ENCODE measurements at regions not wholly inside any gene's neighbourhood (a gene's known extent, or its start where the extent isn't known, plus 50 kb on each side); places are given as distances from the start of the nearest gene placed in this dataset.

DNA sequence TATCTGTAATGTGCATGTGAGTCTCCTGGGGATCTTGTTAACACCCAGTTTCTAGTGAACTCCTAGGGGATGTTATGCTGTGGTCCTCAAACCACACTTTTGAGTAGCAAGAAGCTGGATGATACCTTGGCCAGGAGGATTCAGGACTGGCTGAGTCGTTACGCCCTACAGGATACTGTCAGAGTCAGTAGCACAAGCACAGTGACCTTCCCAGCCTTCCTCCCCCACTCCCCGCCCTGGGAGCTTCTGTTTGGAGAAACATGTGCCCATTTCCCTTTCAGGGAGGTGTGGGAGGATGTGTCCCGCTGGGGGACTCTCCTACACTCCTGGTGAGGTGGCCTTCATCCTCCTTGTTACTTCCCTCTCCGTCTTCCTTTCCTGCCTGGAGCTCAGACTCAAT is 76.4 kb upstream of the TRPM1 start:
- in situ Hi-C loops (cut with MboI; ENCODE audit: low sequenced_read_pairs) = loop anchor here (25.0 kb wide), 1 partner anchor 516 kb away; no protein-coding TSS in a partner anchor

DNA sequence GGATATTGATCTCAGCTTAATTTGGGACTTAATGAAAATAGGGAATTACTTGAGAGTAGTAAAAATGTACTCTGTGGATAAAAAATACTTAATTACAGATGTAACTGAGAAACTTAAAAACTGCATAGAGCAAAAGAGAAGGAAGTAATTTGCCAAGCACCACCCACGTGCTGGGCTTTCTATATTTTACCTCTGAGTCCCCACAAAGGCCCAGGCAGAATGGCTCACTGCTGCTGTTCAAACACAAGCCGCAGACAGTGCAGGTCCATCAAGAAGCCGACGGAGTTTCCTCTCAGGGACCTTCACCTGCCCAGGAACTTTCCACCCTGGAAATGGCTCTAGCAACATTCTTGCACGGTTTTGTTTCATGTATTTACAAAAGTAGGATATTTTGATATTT is 77.2 kb upstream of the TRPM1 start:
- in situ Hi-C loops (cut with MboI; ENCODE audit: low sequenced_read_pairs) = loop anchor here (25.0 kb wide), 1 partner anchor 516 kb away; no protein-coding TSS in a partner anchor

DNA sequence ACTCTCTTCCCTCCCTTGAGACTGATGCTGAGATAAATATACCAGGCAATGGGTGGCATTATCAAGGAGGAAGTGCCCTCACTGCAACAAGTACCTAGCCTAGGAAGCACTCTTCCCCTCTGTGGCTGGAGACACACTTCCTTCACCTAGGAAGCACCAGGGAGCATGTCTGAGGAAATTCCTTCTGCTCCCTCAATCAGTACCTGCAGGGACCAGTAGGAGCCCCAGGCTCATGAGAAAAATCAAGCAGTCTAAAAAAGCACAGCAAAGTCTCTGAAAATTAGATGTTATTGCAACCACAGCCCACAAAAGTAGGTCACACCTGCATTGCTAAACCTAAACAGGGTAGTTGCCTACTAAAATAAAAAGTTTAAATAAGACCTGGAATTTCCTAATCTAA is 78.2 kb upstream of the TRPM1 start:
- in situ Hi-C loops (cut with MboI; ENCODE audit: low sequenced_read_pairs) = loop anchor here (25.0 kb wide), 1 partner anchor 517 kb away; no protein-coding TSS in a partner anchor

DNA sequence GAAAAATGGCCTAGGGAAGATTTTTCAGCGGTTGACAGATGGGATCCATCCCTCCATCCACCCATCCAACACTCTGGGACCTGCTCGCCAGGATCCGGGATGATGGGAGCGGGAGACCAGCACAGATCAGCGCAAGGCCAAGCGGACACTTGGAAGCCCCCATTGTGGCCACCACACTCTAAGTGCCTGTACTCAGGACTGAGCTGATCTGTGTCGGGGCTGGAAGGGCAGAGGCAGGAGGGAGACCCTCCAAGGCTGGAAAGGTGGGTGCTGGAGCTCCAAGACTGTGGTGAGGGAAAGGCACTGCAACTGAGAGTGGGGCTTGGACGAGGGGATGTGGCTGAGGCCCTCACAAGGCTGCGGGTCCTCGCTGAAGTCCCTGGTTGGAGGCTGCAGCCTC is 91.8 kb upstream of the TRPM1 start:
- in situ Hi-C loops (cut with MboI; ENCODE audit: low sequenced_read_pairs) = loop anchor here (25.0 kb wide), 1 partner anchor 531 kb away; no protein-coding TSS in a partner anchor

DNA sequence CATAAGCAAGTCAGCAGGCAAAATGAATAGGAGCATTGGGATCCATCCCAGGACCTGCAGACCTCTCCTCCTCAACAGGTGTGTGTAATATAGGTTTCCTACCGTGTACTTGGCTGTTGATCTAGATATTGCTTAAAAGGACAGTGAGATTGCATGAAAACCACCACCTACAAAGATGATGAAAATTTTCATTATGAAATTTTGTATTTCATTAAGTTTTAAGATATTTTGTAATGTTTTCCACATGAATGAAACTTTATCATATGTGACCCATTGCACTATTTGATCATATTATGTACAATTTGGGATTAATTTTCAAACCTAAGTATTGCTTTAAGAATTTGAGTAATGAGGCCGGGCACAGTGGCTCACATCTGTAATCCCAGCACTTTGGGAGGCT is 94.3 kb upstream of the TRPM1 start:
- in situ Hi-C loops (cut with MboI; ENCODE audit: low sequenced_read_pairs) = loop anchor here (25.0 kb wide), 1 partner anchor 534 kb away; no protein-coding TSS in a partner anchor

DNA sequence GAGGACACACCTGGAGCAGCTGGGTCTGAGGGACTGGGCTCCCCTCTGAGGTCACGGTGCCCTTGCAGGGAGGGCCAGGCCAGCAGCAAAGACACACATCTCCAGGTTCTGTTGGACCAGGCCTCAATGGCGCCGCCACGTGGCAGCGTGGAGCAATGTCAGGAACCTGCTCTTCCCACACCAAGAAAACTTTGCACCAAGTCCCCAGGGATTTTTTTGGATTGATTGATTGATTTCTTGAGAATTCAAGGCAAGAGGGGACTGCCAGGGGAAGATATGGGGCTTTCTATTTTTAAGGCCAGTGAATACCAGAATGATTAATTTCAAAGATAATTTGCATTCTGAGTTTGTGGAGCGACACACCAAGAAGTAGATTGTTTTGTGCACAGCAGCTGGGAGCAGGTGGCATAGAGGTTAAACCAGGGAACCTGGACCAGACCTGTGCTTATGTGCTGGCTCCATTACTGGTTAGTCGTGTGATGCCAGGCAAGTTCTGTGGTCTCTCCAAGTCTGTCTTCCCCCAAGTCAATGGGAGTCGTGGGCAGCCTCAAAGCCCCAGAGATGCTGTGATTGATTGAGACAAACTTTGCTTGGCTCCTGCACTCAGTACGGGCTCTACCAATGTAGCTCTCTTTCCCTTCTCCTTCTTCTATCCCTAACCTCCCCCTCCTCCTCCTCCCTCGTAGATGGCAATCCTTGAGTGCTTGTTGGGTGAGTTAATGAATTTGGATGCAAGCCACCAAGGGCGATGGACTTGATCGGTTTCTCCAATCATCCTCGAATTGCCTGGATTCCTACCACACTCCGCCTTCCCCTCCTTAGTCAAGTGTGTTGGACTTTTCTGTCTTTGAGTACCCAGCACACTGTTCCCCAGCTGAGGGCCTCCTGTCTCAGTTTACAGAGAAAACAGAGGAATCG is 96.2 kb upstream of the TRPM1 start:
- in situ Hi-C loops (cut with MboI; ENCODE audit: low sequenced_read_pairs) = loop anchor here (25.0 kb wide), 1 partner anchor 535 kb away; no protein-coding TSS in a partner anchor

DNA sequence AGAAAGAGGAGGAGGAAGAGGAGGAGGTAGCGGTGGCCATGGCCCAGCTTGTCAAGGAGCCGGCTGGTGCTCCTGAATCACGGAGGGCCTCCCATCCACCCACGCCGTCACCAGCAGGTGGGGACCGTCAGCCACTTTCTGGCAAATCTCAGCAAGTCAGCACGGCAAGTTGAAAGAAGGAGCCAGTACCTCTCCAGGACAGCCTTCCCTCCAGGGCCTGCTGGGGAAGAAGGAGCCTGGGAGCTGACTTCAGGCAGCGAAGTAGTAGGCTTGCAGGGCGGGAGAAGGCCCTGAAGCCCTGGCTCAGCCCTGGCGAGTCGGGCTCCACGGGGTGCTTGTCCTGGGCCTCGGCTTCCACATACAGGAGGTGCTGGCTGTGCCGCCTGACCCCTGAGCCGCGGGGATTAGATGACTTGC is 99.2 kb upstream of the TRPM1 start:
- in situ Hi-C loops (cut with MboI; ENCODE audit: low sequenced_read_pairs) = loop anchor here (10.0 to 25.0 kb wide), 2 partner anchors 237 to 284 kb away; no protein-coding TSS in a partner anchor

DNA sequence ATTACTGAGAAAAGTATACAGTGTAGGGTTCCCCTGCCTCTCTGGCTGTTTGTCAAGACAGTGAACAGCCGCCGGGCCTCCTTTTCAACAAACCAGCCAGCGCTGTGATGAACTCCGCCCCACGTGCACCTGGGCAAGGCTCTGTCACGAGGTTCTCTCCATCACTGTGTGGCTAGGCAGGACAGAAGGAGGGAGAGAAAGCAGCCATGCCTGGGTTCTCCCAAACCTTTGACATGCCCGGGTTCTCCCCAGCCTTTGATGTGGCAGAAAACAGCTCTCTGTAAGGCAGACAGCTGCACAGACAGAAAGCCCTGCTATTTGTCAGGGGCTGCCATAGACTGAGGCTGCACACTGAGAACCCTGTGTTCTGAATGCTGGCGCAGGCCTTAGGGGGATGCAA is 101.4 kb upstream of the TRPM1 start:
- in situ Hi-C loops (cut with MboI; ENCODE audit: low sequenced_read_pairs) = loop anchor here (10.0 to 25.0 kb wide), 2 partner anchors 234 to 282 kb away; no protein-coding TSS in a partner anchor

DNA sequence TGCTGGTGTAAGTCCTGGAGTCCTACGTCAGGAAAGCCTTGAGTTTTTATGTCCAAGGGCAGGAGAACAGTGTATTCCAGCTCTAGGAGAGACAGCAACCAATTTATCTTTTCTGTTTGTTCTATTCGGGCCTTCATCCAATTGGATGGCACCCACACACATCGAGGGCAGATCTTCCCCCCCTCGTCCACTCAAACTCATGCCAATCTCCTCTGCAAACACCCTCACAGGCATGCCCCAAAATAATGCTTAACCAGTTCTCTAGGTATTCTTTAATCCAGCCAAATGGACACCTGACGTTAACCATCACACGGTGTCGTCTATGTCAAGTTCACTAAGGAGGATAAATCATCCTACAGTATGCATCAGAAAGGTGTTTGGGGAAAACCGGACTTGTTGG is 102.5 kb upstream of the TRPM1 start:
- in situ Hi-C loops (cut with MboI; ENCODE audit: low sequenced_read_pairs) = loop anchor here (10.0 to 25.0 kb wide), 2 partner anchors 233 to 281 kb away; no protein-coding TSS in a partner anchor

DNA sequence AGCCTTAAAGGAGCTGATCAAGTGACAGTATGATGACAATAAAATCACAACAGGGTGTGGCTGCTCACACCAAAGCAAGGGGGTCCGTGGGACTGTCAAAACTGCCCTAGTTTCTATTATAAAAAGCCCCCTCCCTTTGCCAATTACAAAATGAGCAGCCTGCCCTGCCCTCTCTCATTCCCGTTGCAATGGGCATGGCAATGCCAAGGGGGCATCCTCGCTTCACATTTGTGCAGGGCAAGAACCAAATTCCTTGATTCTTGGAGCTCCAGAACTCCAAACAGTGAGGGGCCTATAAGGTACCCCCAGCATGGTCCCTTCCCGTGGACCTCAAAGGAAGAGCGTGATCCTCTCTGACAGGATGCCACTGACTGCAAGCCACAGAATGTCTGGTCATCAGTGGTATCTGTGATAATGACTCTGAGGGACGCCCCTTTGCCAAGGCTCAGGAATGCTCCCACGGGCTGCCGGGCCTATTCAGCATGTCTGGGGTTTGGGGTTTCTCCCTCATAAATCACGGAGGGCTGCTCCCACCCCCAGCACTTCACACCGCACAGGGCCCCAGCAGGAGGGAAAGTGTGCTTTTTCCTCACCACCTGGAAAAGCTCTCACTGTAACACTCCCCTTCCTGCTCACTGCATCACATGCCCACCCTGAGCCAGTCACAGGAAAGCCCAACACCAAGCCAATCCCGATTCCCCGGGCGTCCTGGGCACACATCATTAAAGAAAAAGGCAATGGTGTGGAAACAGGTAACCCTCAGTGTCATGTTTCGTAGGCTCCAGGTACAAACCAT is 105.1 kb upstream of the TRPM1 start:
- in situ Hi-C loops (cut with MboI; ENCODE audit: low sequenced_read_pairs) = loop anchor here (10.0 to 25.0 kb wide), 2 partner anchors 231 to 278 kb away; no protein-coding TSS in a partner anchor

DNA sequence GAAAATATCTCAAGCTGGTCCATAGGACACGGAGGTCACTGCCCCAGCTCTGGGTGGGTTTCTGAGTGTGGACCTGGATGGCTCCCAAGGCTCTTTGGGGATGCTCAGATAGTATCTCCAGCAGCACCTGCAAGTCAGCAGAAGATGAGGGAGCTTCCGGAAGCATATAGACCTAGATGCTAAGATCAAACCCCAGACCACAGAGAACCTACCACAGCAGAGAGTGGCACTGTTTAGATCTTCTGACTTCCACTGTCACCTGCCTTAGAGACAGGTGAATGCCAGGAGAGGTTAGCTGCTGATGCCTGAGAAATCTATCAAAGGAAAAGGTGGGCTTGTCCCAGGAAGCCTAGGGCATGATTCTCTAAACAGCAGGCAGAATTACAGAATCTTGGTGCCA is 105.7 kb upstream of the TRPM1 start:
- in situ Hi-C loops (cut with MboI; ENCODE audit: low sequenced_read_pairs) = loop anchor here (10.0 to 25.0 kb wide), 2 partner anchors 230 to 278 kb away; no protein-coding TSS in a partner anchor

DNA sequence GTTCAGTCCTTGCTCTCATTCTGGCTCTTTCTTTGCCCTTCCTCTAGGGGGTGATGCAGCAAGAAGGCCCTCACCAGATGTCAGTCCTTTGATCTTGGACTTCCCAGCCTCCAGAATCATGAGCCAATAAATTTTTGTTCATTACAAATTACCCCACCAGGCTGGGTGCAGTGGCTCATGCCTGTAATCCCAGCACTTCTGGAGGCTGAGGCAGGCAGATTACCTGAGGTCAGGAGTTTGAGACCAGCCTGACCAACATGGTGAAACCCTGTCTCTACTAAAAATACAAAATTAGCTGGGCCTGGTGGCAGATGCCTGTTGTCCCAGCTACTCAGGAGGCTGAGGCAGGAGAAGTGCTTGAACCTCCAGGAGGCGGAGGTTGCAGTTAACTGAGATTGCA is 106.3 kb upstream of the TRPM1 start:
- in situ Hi-C loops (cut with MboI; ENCODE audit: low sequenced_read_pairs) = loop anchor here (10.0 to 25.0 kb wide), 2 partner anchors 229 to 277 kb away; no protein-coding TSS in a partner anchor

DNA sequence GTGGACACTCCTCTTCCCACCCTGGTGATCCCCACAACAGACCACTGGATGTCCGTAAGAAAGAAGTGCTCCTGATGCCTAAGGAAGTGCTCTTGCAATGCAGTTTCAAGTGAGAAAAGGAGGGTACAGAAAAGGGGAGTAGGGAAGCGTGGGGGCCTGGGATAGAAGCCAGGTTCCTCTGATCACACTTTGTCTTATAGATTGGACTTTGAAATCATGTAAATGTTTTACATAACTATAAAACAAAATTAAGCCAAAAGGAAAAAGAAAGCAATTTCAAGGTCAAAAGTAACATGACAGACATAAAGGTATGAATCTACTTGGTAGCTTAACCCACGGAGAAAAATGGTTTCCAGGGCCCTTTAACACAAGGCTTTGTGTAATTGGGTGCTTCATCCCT is 107.3 kb upstream of the TRPM1 start:
- in situ Hi-C loops (cut with MboI; ENCODE audit: low sequenced_read_pairs) = loop anchor here (10.0 to 25.0 kb wide), 2 partner anchors 228 to 276 kb away; no protein-coding TSS in a partner anchor

DNA sequence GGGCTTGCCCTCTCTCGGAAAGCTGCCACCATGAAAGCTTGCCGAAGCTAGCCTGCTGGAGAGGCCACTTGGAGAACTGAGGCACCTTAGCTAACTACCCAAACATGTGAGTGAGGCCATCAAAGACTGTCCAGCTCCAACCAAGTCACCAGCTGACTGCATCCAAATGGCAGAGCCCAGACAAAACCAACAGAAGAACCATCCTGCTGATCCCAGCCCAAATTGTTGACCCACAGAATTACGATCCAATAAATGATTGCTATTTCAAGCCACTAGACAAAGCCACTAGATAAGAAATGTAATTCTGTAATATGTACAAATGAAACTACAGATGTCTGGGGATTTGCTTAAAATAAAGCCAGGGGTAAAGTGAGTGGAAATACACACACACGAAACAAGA is 109.8 kb upstream of the TRPM1 start:
- in situ Hi-C loops (cut with MboI; ENCODE audit: low sequenced_read_pairs) = loop anchor here (25.0 kb wide), 1 partner anchor 226 kb away; no protein-coding TSS in a partner anchor

DNA sequence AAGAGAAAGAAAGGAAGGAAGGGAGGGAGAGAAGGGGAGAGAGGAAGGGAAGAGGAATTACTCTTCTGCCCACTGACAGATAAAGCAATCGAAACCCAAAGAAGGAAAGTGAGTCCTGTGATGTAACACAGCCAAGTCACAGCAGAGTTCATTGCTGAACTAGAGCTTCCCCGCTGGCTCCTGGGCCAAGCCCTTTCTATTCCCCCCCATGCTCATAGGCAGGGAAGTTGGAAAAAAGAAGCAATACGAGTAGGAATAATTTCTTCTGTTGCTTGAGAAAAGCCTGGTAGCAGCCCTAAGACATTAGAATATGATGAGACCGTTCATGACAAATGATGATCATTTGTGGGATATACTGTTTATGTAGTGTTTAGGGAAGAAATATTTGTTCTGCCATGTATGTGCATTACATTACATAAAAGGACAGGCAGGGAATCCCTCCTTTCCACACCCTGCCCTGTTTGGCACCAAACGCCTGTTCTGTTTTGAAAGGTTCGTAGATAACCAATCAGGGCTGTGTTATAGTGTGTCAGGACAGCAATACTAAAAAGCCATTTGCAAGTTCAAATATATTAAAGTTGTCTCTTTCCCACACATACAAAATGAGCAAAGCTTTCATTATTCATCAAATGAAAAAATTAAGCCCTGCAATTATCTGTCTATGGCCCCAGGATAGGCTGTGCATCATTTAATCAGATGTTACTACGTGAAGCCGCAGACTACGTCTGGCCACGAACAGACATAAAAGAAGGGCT is 111.0 kb upstream of the TRPM1 start:
- in situ Hi-C loops (cut with MboI; ENCODE audit: low sequenced_read_pairs) = loop anchor here (25.0 kb wide), 1 partner anchor 225 kb away; no protein-coding TSS in a partner anchor

DNA sequence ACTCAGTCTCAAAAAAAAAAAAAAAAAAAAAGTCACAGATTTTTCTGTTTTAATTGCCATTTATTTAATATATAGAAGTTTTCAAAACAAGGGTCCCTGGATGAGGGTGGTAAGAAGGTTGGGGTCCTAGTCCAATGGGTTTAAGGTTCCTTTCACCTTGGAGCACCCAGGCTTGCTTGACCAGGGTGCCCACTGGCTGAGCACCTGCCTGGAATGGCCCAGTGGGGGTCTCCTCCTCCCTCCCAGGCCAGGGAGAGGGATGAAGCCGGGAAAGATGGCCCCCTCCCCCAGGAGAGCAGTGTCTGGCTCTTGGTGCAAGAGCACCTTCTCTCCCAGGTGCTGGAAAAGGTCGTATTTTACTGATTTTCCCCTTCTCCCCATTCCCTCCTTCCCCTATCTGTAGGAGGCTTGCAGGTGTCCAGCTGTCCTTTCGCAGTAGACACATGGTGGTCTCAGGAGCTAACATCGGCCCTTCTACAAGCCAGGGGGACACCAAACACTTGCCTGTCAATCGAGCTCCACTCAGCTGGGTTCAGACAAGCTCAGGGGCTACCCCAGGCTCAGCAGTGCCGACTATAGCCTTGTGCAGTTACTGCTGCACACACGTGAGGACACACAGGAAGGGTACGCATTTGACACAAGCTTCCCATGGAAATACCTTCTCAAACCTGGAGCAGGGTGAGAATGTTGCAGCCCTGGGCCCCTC is 112.3 kb upstream of the KLF13 start:
- in situ Hi-C loops (cut with MboI; ENCODE audit: low sequenced_read_pairs) = loop anchor here (25.0 kb wide), 1 partner anchor 223 kb away; no protein-coding TSS in a partner anchor

DNA sequence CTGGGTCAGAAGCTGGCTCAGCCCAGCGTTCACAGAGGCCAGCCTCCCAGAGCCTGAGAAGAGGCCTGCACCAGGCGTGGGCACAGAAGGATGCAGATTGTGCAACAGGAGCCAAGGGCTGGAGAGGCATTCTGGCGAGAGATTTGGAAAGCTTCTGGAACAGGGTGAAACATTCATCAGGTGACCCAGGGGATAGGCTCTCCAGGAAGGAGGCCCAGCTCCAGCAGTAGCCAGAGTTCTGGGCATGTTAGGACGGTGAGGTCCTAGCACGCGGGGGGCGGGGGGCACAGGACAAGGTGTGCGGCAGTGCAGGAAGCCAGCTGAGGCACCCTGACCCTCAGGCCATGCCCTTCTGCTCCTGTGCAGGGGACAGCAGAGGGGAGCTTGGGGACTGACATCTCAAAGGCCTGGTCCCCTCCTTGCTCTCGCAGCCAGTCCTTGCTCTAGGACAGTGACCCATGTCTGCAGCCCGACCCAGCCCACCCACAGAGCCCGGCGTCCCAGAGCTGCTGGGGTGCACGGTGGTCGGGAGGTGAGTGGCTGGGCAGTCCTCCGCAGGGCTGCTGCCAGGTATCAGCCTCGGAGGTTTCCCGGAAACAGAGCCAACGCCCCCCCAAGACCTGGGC is 111.7 kb upstream of the KLF13 start:
- in situ Hi-C loops (cut with MboI; ENCODE audit: low sequenced_read_pairs) = loop anchor here (25.0 kb wide), 1 partner anchor 222 kb away; no protein-coding TSS in a partner anchor

DNA sequence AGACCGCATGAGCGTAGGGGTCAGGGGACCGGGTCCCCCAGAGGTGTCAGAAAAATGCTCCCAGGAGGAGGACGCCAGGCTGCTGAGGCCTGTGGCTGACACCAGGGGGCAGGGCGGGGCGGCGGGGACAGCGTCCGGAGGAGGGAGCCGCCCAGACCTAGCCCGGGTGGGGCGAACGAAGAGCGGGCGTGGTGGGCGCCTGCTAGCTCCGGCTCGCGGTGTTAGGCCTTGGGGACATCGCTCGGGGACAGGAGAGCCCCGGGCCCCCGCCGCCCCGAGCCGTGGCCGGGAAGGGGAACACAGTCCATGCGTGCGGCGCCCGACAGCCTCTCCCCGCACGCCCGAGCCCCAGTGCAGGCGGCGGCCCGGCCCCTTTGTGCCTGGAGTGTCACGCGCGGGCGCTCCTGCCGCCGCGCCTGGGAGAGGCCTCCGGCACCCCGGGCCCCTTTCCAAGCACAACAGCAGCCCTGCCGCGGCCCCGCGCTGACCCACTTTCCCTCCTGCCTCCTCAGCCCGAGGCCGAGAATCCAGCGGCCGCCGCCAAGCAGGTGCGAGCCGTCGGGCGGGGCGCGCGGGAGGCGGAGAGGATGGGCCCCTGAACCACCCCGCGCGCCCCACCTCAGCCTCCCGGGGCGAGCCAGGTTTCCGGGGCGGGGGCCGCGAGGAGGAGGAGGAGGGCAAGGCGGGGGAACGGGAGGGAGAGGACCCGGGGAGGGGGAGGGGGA is 111.0 kb upstream of the KLF13 start:
- in situ Hi-C loops (cut with MboI; ENCODE audit: low sequenced_read_pairs) = loop anchor here (25.0 kb wide), 1 partner anchor 222 kb away; no protein-coding TSS in a partner anchor
